GM19397 (cell line): ENCODE measurements at regions not wholly inside any gene's neighbourhood (a gene's known extent, or its start where the extent isn't known, plus 50 kb on each side); places are given as distances from the start of the nearest gene placed in this dataset.
"Not testable (repeated sequence)": the region's sequence is repeated elsewhere in the genome, so short reads cannot be mapped to it uniquely, and the experiment has no call there.

Source experiments
- ATAC-seq: cut with Tn5 transposase; IDR thresholded peaks from one replicate; pipeline ENCODE4 v1.9.1; 2021; ENCODE audit warnings: mild to moderate bottlenecking, moderate library complexity; ENCODE audit not compliant: unreplicated experiment

- ATAC-seq, result no peak
These were observed 127.3 kb downstream of the SPATA31D1 start for GRCh38 chr9:82115900-82116299.

- ATAC-seq, result no peak
These were observed 128.0 kb downstream of the SPATA31D1 start for GRCh38 chr9:82116556-82116955.

- no peak for ATAC-seq
These were observed 128.6 kb downstream of the SPATA31D1 start for GRCh38 chr9:82117026-82117811.

- ATAC-seq, result no peak
These were observed 134.2 kb downstream of the SPATA31D1 start for GRCh38 chr9:82122731-82123130.

GRCh38 chr9:82124090-82124489 lies 135.5 kb downstream of the SPATA31D1 start:
- no peak for ATAC-seq

GRCh38 chr9:82126256-82126655 lies 137.7 kb downstream of the SPATA31D1 start:
- ATAC-seq, result no peak

- peak; percentile 20 for ATAC-seq
These were observed 138.9 kb downstream of the SPATA31D1 start for GRCh38 chr9:82127465-82127864.

GRCh38 chr9:82128011-82128696 lies 139.6 kb downstream of the SPATA31D1 start:
- ATAC-seq, result peak; percentile 91

GRCh38 chr9:82129708-82130107 lies 141.1 kb downstream of the SPATA31D1 start:
- no peak for ATAC-seq

GRCh38 chr9:82130331-82131042 lies 141.9 kb downstream of the SPATA31D1 start:
- no peak for ATAC-seq

GRCh38 chr9:82131072-82131471 lies 142.5 kb downstream of the SPATA31D1 start:
- ATAC-seq, result no peak

- no peak for ATAC-seq
These were observed 143.5 kb downstream of the SPATA31D1 start for GRCh38 chr9:82132024-82132423.

GRCh38 chr9:82134010-82134409 lies 145.4 kb downstream of the SPATA31D1 start:
- no peak for ATAC-seq

- ATAC-seq, result no peak
These were observed 146.5 kb downstream of the SPATA31D1 start for GRCh38 chr9:82135106-82135505.

- not testable (repeated sequence) for ATAC-seq
These were observed 149.5 kb downstream of the SPATA31D1 start for GRCh38 chr9:82138081-82138480.

- no peak for ATAC-seq
These were observed 151.9 kb downstream of the SPATA31D1 start for GRCh38 chr9:82140471-82140870.

GRCh38 chr9:82144803-82145202 lies 156.2 kb downstream of the SPATA31D1 start:
- no peak for ATAC-seq

- ATAC-seq, result no peak
These were observed 158.1 kb downstream of the SPATA31D1 start for GRCh38 chr9:82146677-82147076.

GRCh38 chr9:82147798-82148425 lies 159.3 kb downstream of the SPATA31D1 start:
- ATAC-seq, result no peak

GRCh38 chr9:82148426-82148810 lies 159.8 kb downstream of the SPATA31D1 start:
- no peak for ATAC-seq

- ATAC-seq, result no peak
These were observed 160.4 kb downstream of the SPATA31D1 start for GRCh38 chr9:82148901-82149461.
